IMR-90 (cell line): ENCODE measurements at regions not wholly inside any gene's neighbourhood (a gene's known extent, or its start where the extent isn't known, plus 50 kb on each side); places are given as distances from the start of the nearest gene placed in this dataset.

Source experiments
- ATAC-seq: fragments of 200-7000 bp; cut with Tn5 transposase; 2 replicates; pipeline ENCODE4 v1.9.1; 2020; ENCODE audit warnings: low read depth, mild to moderate bottlenecking, moderate library complexity
- BruUV-seq: library from RNA; stranded (reverse); fragments of 400-500 nt; replicated peaks from 2 replicates; lab custom pipeline; 2021; lab: Mats Ljungman, UMichigan
- CTCF ChIA-PET: fragments of 300-600 bp; formaldehyde crosslinking; extraction: SDS; loops from one replicate; lab custom pipeline; 2021; ENCODE audit warnings: antibody characterized with exemption; lab: Yijun Ruan, JAX
- POLR2A ChIA-PET: fragments of 300-600 bp; sonication (Branson Sonifier 250); formaldehyde crosslinking; loops from one replicate; lab custom pipeline; 2022; ENCODE audit warnings: antibody characterized with exemption; ENCODE audit not compliant: unreplicated experiment; lab: Charles Lee
- DNase-seq: peaks from one replicate; pipeline ENCODE4 v3.0.0; 2013
- H2AFZ ChIP-seq: replicated peaks from 2 replicates; pipeline ENCODE3; 2013; ENCODE audit warnings: low read length, mild to moderate bottlenecking; ENCODE audit not compliant: poor library complexity
- H2AK5ac ChIP-seq: 2 replicates; pipeline ENCODE4 v1.6.1; 2013; ENCODE audit warnings: low read depth, low read length, inconsistent platforms
- H2AK9ac ChIP-seq: replicated peaks from 2 replicates; pipeline ENCODE3; 2013; ENCODE audit warnings: mild to moderate bottlenecking, low read depth, low read length, moderate library complexity; ENCODE audit not compliant: poor library complexity
- H2BK120ac ChIP-seq: 2 replicates; pipeline ENCODE4 v1.6.1; 2013; ENCODE audit warnings: low read depth, low read length, inconsistent platforms
- H2BK15ac ChIP-seq: 3 replicates; pipeline ENCODE4 v1.6.1; 2013; ENCODE audit warnings: low read depth, low read length, inconsistent platforms
- H2BK20ac ChIP-seq: 2 replicates; pipeline ENCODE4 v1.6.1; 2013; ENCODE audit warnings: low read depth, mild to moderate bottlenecking, inconsistent platforms, low read length, moderate library complexity
- H2BK5ac ChIP-seq: 2 replicates; pipeline ENCODE4 v1.6.1; 2013; ENCODE audit warnings: mild to moderate bottlenecking, low read depth, low read length, inconsistent platforms; ENCODE audit not compliant: poor library complexity, severe bottlenecking
- H3K14ac ChIP-seq: replicated peaks from 2 replicates; pipeline ENCODE4 v1.6.1; 2013; ENCODE audit warnings: low read depth, low read length, inconsistent platforms
- H3K18ac ChIP-seq: 2 replicates; pipeline ENCODE4 v1.6.1; 2013; ENCODE audit warnings: low read depth, low read length, control low read depth
- H3K23ac ChIP-seq: 2 replicates; pipeline ENCODE4 v1.6.1; 2013; ENCODE audit warnings: low read depth, low read length, inconsistent platforms
- H3K27ac ChIP-seq: 2 replicates; pipeline ENCODE4 v1.5.1; 2013; ENCODE audit warnings: mild to moderate bottlenecking, control low read depth, low read length; ENCODE audit not compliant: insufficient read depth
- H3K27me3 ChIP-seq: 2 replicates; pipeline ENCODE4 v1.6.1; 2013; ENCODE audit warnings: low read length; ENCODE audit not compliant: control insufficient read depth, insufficient read depth
- H3K36me3 ChIP-seq: 2 replicates; pipeline ENCODE4 v1.6.1; 2013; ENCODE audit warnings: low read length, mixed read lengths; ENCODE audit not compliant: control insufficient read depth, insufficient read depth
- H3K4ac ChIP-seq: 2 replicates; pipeline ENCODE4 v1.6.1; 2013; ENCODE audit warnings: low read depth, low read length, inconsistent platforms
- H3K4me1 ChIP-seq: 2 replicates; pipeline ENCODE4 v1.6.1; 2013; ENCODE audit warnings: low read length, mixed read lengths; ENCODE audit not compliant: control insufficient read depth, insufficient read depth
- H3K4me2 ChIP-seq: 2 replicates; pipeline ENCODE4 v1.6.1; 2013; ENCODE audit warnings: low read depth, mild to moderate bottlenecking, control low read depth, low read length, moderate library complexity
- H3K4me3 ChIP-seq: 2 replicates; pipeline ENCODE4 v1.5.1; 2013; ENCODE audit warnings: low read depth, mild to moderate bottlenecking, control low read depth, low read length, moderate library complexity; ENCODE audit not compliant: insufficient read depth
- H3K56ac ChIP-seq: 2 replicates; pipeline ENCODE4 v1.6.1; 2013; ENCODE audit warnings: low read length, inconsistent platforms; ENCODE audit not compliant: insufficient read depth; ENCODE audit errors: extremely low read depth
- H3K79me1 ChIP-seq, 2 experiments: 2 replicates each; pipeline ENCODE4 v1.6.1; 2013; ENCODE audit warnings: low read length in 2 of 2, inconsistent platforms in 1 of 2, low read depth in 1 of 2
- H3K9ac ChIP-seq: 2 replicates; pipeline ENCODE4 v1.6.1; 2013; ENCODE audit warnings: low read depth, low read length, control low read depth
- H3K9me1 ChIP-seq: 2 replicates; pipeline ENCODE4 v1.6.1; 2013; ENCODE audit warnings: low read length, inconsistent platforms; ENCODE audit not compliant: insufficient read depth
- H3K9me3 ChIP-seq: 2 replicates; pipeline ENCODE4 v1.6.1; 2013; ENCODE audit warnings: low read length; ENCODE audit not compliant: control insufficient read depth, insufficient read depth
- H4K20me1 ChIP-seq: 2 replicates; pipeline ENCODE4 v1.6.1; 2013; ENCODE audit warnings: low read length, inconsistent platforms; ENCODE audit not compliant: insufficient read depth
- H4K5ac ChIP-seq: 2 replicates; pipeline ENCODE4 v1.6.1; 2013; ENCODE audit warnings: mild to moderate bottlenecking, low read depth, low read length, control low read depth
- H4K8ac ChIP-seq, 2 experiments: 2 replicates each; pipeline ENCODE4 v1.6.1; 2013; ENCODE audit warnings: low read depth in 2 of 2, low read length in 2 of 2, control low read depth in 1 of 2, inconsistent platforms in 1 of 2
- H4K91ac ChIP-seq: 2 replicates; pipeline ENCODE4 v1.6.1; 2013; ENCODE audit warnings: low read depth, low read length, inconsistent platforms; ENCODE audit not compliant: insufficient read depth
- BHLHE40 ChIP-seq: fragments of 150-350 bp; IDR thresholded peaks from 2 replicates; pipeline ENCODE4 v1.6.1; 2016; ENCODE audit warnings: mild to moderate bottlenecking, low read depth, low read length
- CEBPB ChIP-seq: IDR thresholded peaks from 2 replicates; pipeline ENCODE4 v1.6.1; 2012; ENCODE audit warnings: low read depth, low read length, improper control_type of control experiment
- CHD1 ChIP-seq: IDR thresholded peaks from 2 replicates; pipeline ENCODE4 v1.6.1; 2012; ENCODE audit warnings: low read depth, low read length, improper control_type of control experiment
- CTCF ChIP-seq: conservative IDR thresholded peaks from 2 replicates; pipeline ENCODE4 v1.5.1; 2012; ENCODE audit warnings: mild to moderate bottlenecking, low read depth, low read length, improper control_type of control experiment
- ELK1 ChIP-seq: fragments of 150-350 bp; IDR thresholded peaks from 2 replicates; pipeline ENCODE4 v1.6.1; 2016; ENCODE audit warnings: low read depth, mild to moderate bottlenecking, low read length, moderate library complexity, borderline replicate concordance
- FOS ChIP-seq: fragments of 150-350 bp; IDR thresholded peaks from 2 replicates; pipeline ENCODE4 v1.6.1; 2016; ENCODE audit warnings: low read depth, low read length
- MAFK ChIP-seq: IDR thresholded peaks from 2 replicates; pipeline ENCODE4 v1.6.1; 2012; ENCODE audit warnings: low read depth, low read length, improper control_type of control experiment
- MAZ ChIP-seq: IDR thresholded peaks from 2 replicates; pipeline ENCODE4 v1.6.1; 2012; ENCODE audit warnings: low read depth, mild to moderate bottlenecking, low read length, improper control_type of control experiment, moderate library complexity, borderline replicate concordance
- MXI1 ChIP-seq: IDR thresholded peaks from 2 replicates; pipeline ENCODE4 v1.6.1; 2012; ENCODE audit warnings: low read depth, mild to moderate bottlenecking, low read length, moderate library complexity, borderline replicate concordance
- NFE2L2 ChIP-seq: fragments of 150-350 bp; IDR thresholded peaks from 2 replicates; pipeline ENCODE4 v1.6.1; 2016; ENCODE audit warnings: low read depth, mild to moderate bottlenecking, low read length
- POLR2A ChIP-seq: IDR thresholded peaks from 2 replicates; pipeline ENCODE4 v1.6.1; 2012; ENCODE audit warnings: mild to moderate bottlenecking, low read depth, low read length
- RAD21 ChIP-seq: IDR thresholded peaks from 2 replicates; pipeline ENCODE4 v1.6.1; 2012; ENCODE audit warnings: low read length, improper control_type of control experiment
- RCOR1 ChIP-seq: IDR thresholded peaks from 2 replicates; pipeline ENCODE4 v1.6.1; 2012; ENCODE audit warnings: mild to moderate bottlenecking, low read length, improper control_type of control experiment; ENCODE audit not compliant: insufficient replicate concordance
- RFX5 ChIP-seq: IDR thresholded peaks from 2 replicates; pipeline ENCODE4 v1.8.0; 2012; ENCODE audit warnings: low read depth, mild to moderate bottlenecking, low read length, moderate library complexity
- SMC3 ChIP-seq: fragments of 150-350 bp; IDR thresholded peaks from 2 replicates; pipeline ENCODE4 v1.6.1; 2016; ENCODE audit warnings: low read depth, mild to moderate bottlenecking, antibody characterized with exemption, low read length, moderate library complexity
- USF2 ChIP-seq: fragments of 150-350 bp; IDR thresholded peaks from 2 replicates; pipeline ENCODE4 v1.6.1; 2017; ENCODE audit warnings: mild to moderate bottlenecking, antibody characterized with exemption, low read length, low read depth
- WGBS, 2 experiments: methylation state at CpG; one replicate each; pipeline versions ENCODE4 v1.1.5 to v1.1.7; 2013; ENCODE audit warnings: missing lambda C conversion rate in 2 of 2; ENCODE audit not compliant: insufficient read length in 1 of 2; ENCODE audit errors: extremely low coverage in 2 of 2; 5-methylcytosine and 5-hydroxymethylcytosine counted together
- dilution Hi-C: fragments of 300-500 bp; cut with HindIII; formaldehyde crosslinking; loops from one replicate; pipeline ENCODE4 v1.14.3; 2018; ENCODE audit warnings: low sequenced_read_pairs; ENCODE audit not compliant: unreplicated experiment
- in situ Hi-C: fragments of 300-500 bp; cut with MboI; formaldehyde crosslinking; loops from 3 replicates; pipeline ENCODE4 v1.14.3; 2019; ENCODE audit warnings: low sequenced_read_pairs, inconsistent platforms, mixed read lengths
- intact Hi-C: fragments of 100-400 bp; cut with micrococcal nuclease; formaldehyde crosslinking; loops from 2 replicates; pipeline ENCODE4 v1.10.0; 2022

DNA sequence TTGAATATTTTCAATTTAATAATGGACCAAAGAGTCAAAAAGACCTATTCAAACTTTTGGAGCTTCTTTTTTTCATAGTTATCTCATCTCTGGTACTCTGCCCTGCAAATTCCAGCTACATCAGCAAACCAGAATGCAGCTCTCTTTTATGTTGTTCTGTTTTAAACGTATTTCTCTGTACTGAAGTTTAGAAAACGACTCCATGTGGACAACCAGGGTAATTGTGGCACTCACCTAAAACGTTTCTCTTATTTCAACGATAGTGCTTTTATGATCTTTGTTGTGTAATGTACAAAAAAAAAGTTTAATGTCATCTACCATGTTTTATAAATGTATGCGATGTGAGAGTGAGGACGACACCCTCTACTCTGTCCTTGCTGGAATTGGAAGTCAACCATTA is 1472.3 kb upstream of the GBE1 start:
- H4K5ac ChIP-seq, result no peak overlapping the region
- H3K27me3 ChIP-seq, result no peaks in the 10 kb centered on the region
- H3K79me1 ChIP-seq, result no peaks in the 10 kb centered on the region
- TF ChIP-seq POLR2A (no peak), MAZ (no peak), CTCF (no peak), USF2 (no peak), NFE2L2 (no peak), SMC3 (no peak), MXI1 (no peak), RCOR1 (no peak), RAD21 (no peak), FOS (no peak), CEBPB (no peak), BHLHE40 (no peak), ELK1 (no peak), CHD1 (no peak), MAFK (no peak), RFX5 (no peak)
- no peak overlapping the region for H4K8ac ChIP-seq
- H3K56ac ChIP-seq, result no peak overlapping the region
- no CpG with 5 or more reads among the region's 6 CpGs for WGBS, 2 experiments
- H3K4ac ChIP-seq, result no peak overlapping the region
- H3K9me1 ChIP-seq, result no peaks in the 10 kb centered on the region
- no peaks in the 10 kb centered on the region for H3K36me3 ChIP-seq
- no peak overlapping the region for H2BK120ac ChIP-seq
- H2AFZ ChIP-seq, result no peak overlapping the region
- H4K20me1 ChIP-seq, result no peaks in the 10 kb centered on the region
- no peak overlapping the region for H3K23ac ChIP-seq
- no peak overlapping the region for H2BK20ac ChIP-seq
- ATAC-seq (no peak), DNase-seq (no peak)
- H2BK5ac ChIP-seq, result no peak overlapping the region
- no peak overlapping the region for H3K4me2 ChIP-seq
- BruUV-seq, result no TSS peak
- no peak overlapping the region for H2AK9ac ChIP-seq
- H4K91ac ChIP-seq, result no peak overlapping the region
- intact Hi-C loops (no loop called here), in situ Hi-C loops (loop anchor here (25.0 kb wide), 1 partner anchor 96 kb away; no protein-coding TSS in a partner anchor), dilution Hi-C loops (no loop called here)
- H3K14ac ChIP-seq, result no peak overlapping the region
- ChIA-PET POLR2A (no interaction called here), CTCF (no interaction called here)
- no peak overlapping the region for H3K18ac ChIP-seq
- no peak overlapping the region for H2AK5ac ChIP-seq
- no peak overlapping the region for H3K27ac ChIP-seq
- no peaks in the 10 kb centered on the region for H3K4me1 ChIP-seq
- H3K4me3 ChIP-seq, result no peak overlapping the region
- 0 out of 2 replicates have a peak, but pooled peaks cover 2% of the 10 kb centered on the region for H3K9me3 ChIP-seq
- no peak overlapping the region for H2BK15ac ChIP-seq
- H3K9ac ChIP-seq, result no peak overlapping the region
